ENCODE measurements at regions not wholly inside any gene's neighbourhood (a gene's known extent, or its start where the extent isn't known, plus 50 kb on each side); places are given as distances from the start of the nearest gene placed in this dataset.

DNA sequence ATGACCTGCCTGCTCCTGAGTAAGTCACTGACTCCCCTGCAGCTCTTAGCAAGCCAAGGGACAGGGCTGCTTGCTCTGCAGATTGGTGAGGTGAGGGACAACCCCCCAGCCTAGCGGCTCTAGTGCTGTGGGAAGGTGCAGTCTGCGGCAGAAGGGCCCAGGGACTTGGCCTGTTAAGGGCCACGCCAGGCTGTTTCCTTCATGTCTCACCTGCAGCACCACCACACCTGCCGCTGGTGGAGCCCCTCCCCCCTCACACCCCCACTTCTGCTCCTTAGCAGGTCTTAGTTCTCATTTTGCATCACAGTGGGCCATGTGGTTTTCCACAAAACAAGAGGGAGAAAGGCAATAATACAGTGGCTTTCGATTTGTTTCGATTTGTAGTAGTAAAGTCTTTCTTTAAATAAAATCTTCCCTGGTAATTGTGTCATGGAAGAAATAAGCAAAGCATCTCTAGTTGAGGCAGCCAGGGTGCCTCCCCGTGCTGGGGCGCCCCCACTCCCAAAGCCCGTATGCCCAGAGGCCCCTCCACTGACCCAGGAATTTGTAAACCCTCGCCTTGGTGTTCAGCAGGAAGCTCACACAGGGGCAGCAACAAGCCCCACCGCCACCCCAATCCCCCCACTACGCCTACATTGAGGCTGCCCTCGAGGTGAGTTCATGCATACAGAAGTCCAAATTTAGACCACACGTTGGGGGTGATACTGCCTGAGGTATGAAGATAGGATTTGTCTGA, 86.5 kb upstream of the CLDN5 start (continued):
- TF ChIP-seq PRMT5 (CRISPR knock-in tag; IDR thresholded peaks at IDR 0.05) (0 out of 2 replicates have a peak, but pooled peaks have one; percentile 26), ZSCAN29 (IDR thresholded peaks at IDR 0.05) (no peak), PHF21A (IDR thresholded peaks at IDR 0.05; ENCODE audit: borderline replicate concordance, low read depth) (no peak), CHD4 (IDR thresholded peaks at IDR 0.05; ENCODE audit: insufficient read depth, insufficient replicate concordance, low read depth, low read length, poor library complexity, severe bottlenecking) (no peak), CBX8 (IDR thresholded peaks at IDR 0.05; ENCODE audit: borderline replicate concordance, extremely low read depth, low read depth, low read length, poor library complexity, severe bottlenecking) (peak; percentile 46), PML (IDR thresholded peaks at IDR 0.05; ENCODE audit: low read length) (no peak), ZNF124 (CRISPR knock-in tag; IDR thresholded peaks at IDR 0.05) (no peak), JUNB (CRISPR knock-in tag; conservative IDR thresholded peaks at IDR 0.05) (no peak), NCOR1 (IDR thresholded peaks at IDR 0.05) (no peak), HNRNPLL (IDR thresholded peaks at IDR 0.05; ENCODE audit: low read depth, low read length, poor library complexity, severe bottlenecking) (no peak), ARNT (IDR thresholded peaks at IDR 0.05) (no peak), ZNF263 (CRISPR knock-in tag; IDR thresholded peaks at IDR 0.05; ENCODE audit: borderline replicate concordance) (no peak), ZNF274 (IDR thresholded peaks at IDR 0.05; ENCODE audit: borderline replicate concordance, low read depth, low read length) (no peak), RBM39 (optimal IDR thresholded peaks at IDR 0.05; ENCODE audit: low read depth, low read length) (no peak), CREM (IDR thresholded peaks at IDR 0.05; ENCODE audit: low read depth) (no peak), ZNF23 (CRISPR knock-in tag; IDR thresholded peaks at IDR 0.05) (no peak), TEAD4 (IDR thresholded peaks at IDR 0.05; ENCODE audit: low read length) (no peak), TEAD4 (CRISPR knock-in tag; IDR thresholded peaks at IDR 0.05; ENCODE audit: borderline replicate concordance) (0 out of 2 replicates have a peak, but pooled peaks have one; percentile 69)
- TF ChIP-seq, protein P1, sequence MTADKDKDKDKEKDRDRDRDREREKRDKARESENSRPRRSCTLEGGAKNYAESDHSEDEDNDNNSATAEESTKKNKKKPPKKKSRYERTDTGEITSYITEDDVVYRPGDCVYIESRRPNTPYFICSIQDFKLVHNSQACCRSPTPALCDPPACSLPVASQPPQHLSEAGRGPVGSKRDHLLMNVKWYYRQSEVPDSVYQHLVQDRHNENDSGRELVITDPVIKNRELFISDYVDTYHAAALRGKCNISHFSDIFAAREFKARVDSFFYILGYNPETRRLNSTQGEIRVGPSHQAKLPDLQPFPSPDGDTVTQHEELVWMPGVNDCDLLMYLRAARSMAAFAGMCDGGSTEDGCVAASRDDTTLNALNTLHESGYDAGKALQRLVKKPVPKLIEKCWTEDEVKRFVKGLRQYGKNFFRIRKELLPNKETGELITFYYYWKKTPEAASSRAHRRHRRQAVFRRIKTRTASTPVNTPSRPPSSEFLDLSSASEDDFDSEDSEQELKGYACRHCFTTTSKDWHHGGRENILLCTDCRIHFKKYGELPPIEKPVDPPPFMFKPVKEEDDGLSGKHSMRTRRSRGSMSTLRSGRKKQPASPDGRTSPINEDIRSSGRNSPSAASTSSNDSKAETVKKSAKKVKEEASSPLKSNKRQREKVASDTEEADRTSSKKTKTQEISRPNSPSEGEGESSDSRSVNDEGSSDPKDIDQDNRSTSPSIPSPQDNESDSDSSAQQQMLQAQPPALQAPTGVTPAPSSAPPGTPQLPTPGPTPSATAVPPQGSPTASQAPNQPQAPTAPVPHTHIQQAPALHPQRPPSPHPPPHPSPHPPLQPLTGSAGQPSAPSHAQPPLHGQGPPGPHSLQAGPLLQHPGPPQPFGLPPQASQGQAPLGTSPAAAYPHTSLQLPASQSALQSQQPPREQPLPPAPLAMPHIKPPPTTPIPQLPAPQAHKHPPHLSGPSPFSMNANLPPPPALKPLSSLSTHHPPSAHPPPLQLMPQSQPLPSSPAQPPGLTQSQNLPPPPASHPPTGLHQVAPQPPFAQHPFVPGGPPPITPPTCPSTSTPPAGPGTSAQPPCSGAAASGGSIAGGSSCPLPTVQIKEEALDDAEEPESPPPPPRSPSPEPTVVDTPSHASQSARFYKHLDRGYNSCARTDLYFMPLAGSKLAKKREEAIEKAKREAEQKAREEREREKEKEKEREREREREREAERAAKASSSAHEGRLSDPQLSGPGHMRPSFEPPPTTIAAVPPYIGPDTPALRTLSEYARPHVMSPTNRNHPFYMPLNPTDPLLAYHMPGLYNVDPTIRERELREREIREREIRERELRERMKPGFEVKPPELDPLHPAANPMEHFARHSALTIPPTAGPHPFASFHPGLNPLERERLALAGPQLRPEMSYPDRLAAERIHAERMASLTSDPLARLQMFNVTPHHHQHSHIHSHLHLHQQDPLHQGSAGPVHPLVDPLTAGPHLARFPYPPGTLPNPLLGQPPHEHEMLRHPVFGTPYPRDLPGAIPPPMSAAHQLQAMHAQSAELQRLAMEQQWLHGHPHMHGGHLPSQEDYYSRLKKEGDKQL (CRISPR knock-in tag; IDR thresholded peaks at IDR 0.05; ENCODE audit: borderline replicate concordance) = peak; percentile 73; the same call in 1 of the 2 replicates
- TF ChIP-seq, protein P2, sequence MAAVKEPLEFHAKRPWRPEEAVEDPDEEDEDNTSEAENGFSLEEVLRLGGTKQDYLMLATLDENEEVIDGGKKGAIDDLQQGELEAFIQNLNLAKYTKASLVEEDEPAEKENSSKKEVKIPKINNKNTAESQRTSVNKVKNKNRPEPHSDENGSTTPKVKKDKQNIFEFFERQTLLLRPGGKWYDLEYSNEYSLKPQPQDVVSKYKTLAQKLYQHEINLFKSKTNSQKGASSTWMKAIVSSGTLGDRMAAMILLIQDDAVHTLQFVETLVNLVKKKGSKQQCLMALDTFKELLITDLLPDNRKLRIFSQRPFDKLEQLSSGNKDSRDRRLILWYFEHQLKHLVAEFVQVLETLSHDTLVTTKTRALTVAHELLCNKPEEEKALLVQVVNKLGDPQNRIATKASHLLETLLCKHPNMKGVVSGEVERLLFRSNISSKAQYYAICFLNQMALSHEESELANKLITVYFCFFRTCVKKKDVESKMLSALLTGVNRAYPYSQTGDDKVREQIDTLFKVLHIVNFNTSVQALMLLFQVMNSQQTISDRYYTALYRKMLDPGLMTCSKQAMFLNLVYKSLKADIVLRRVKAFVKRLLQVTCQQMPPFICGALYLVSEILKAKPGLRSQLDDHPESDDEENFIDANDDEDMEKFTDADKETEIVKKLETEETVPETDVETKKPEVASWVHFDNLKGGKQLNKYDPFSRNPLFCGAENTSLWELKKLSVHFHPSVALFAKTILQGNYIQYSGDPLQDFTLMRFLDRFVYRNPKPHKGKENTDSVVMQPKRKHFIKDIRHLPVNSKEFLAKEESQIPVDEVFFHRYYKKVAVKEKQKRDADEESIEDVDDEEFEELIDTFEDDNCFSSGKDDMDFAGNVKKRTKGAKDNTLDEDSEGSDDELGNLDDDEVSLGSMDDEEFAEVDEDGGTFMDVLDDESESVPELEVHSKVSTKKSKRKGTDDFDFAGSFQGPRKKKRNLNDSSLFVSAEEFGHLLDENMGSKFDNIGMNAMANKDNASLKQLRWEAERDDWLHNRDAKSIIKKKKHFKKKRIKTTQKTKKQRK (IDR thresholded peaks at IDR 0.05; ENCODE audit: borderline replicate concordance, low read depth, low read length) = no peak
